ENCODE measurements at regions not wholly inside any gene's neighbourhood (a gene's known extent, or its start where the extent isn't known, plus 50 kb on each side); places are given as distances from the start of the nearest gene placed in this dataset.

- Mint-ChIP-seq H3K9me3 (no peaks in the 10 kb centered on the region), H3K27me3 (no peaks in the 10 kb centered on the region), H3K4me1 (ENCODE audit: low read depth) (peaks cover 27% of the 10 kb centered on the region), H3K27ac (peak overlapping the region; percentile 14), H3K36me3 (ENCODE audit: low read depth) (peaks cover 12% of the 10 kb centered on the region), H3K4me3 (no peak overlapping the region)
- CTCF ChIA-PET, result interaction anchor here (1.0 to 6.6 kb wide), 6 partner anchors 12 to 624 kb away, joined by 3 to 34 read pairs (median 6); no protein-coding TSS in a partner anchor
- intact Hi-C loops (cut with micrococcal nuclease), result loop anchor here (10.0 kb wide), 2 partner anchors 226 to 626 kb away; no protein-coding TSS in a partner anchor
- ATAC-seq, result peak; percentile 61
- DNase-seq, result no peak
- TF ChIP-seq, protein P1, sequence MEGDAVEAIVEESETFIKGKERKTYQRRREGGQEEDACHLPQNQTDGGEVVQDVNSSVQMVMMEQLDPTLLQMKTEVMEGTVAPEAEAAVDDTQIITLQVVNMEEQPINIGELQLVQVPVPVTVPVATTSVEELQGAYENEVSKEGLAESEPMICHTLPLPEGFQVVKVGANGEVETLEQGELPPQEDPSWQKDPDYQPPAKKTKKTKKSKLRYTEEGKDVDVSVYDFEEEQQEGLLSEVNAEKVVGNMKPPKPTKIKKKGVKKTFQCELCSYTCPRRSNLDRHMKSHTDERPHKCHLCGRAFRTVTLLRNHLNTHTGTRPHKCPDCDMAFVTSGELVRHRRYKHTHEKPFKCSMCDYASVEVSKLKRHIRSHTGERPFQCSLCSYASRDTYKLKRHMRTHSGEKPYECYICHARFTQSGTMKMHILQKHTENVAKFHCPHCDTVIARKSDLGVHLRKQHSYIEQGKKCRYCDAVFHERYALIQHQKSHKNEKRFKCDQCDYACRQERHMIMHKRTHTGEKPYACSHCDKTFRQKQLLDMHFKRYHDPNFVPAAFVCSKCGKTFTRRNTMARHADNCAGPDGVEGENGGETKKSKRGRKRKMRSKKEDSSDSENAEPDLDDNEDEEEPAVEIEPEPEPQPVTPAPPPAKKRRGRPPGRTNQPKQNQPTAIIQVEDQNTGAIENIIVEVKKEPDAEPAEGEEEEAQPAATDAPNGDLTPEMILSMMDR (IDR thresholded peaks at IDR 0.05), result no peak
- POLR2A ChIA-PET, result interaction anchor here (1.0 kb wide), 1 partner anchor 9 kb away, joined by 3 read pairs; no protein-coding TSS in a partner anchor
Measured at GRCh38 chr6:144588697-144589325, 303.7 kb downstream of the UTRN start.

DNA sequence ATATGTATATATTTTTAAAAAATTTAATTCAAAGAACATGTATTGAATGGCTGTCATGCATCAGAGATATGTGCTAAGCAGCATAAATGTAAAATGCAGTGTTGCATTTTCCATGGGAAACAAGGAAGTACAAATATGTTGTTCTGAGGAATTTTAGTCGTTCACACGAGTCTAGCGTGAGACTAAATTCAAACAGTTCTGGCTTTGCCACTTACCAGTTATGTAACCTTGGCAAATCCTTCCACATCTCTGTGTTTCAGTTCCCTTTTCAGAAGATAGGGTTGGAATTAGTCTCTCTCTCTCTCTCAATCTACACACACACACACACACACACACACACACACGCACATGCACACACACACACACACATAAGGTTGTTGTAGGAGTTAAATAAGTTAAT, 305.4 kb downstream of the UTRN start:
- ChIA-PET CTCF (interaction anchor here (1.4 to 2.0 kb wide), 2 partner anchors 10 to 65 kb away, joined by 3 to 9 read pairs; no protein-coding TSS in a partner anchor), POLR2A (interaction anchor here (0.6 kb wide), 1 partner anchor 9 kb away, joined by 3 read pairs; no protein-coding TSS in a partner anchor)
- DNase-seq, result no peak
- no peaks in the 10 kb centered on the region for H3K9me3 Mint-ChIP-seq
- peaks cover 12% of the 10 kb centered on the region for H3K36me3 Mint-ChIP-seq (ENCODE audit: low read depth)
- H3K27me3 Mint-ChIP-seq, result no peaks in the 10 kb centered on the region
- ATAC-seq, result no peak
- H3K4me1 Mint-ChIP-seq (ENCODE audit: low read depth), result peaks cover 25% of the 10 kb centered on the region
- TF ChIP-seq, protein P1 (IDR thresholded peaks at IDR 0.05), result no peak
- intact Hi-C loops (cut with micrococcal nuclease), result no loop called here
- H3K27ac Mint-ChIP-seq, result no peak overlapping the region
- H3K4me3 Mint-ChIP-seq, result no peak overlapping the region

DNA sequence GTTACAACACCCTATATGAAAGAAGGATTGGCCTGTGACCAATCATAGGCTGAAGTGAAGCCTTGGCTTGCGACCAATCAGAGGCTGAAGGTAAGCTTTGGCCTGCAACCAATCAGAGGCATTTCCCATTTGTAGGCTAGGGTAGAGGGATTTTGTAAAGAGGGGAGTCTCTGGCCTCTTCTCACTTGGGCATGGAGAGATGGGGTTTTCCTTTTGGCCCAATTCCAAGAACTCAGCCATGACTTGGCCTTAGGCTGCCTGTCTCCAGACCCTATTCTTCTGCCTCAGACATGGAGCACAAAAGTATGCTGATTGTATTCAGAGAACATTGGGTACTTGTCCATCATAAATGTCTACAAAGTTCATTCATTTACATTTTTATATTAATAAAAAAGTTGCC, 308.3 kb downstream of the UTRN start:
- ChIA-PET CTCF (no interaction called here), POLR2A (no interaction called here)
- Mint-ChIP-seq H3K9me3 (no peaks in the 10 kb centered on the region), H3K4me1 (ENCODE audit: low read depth) (peaks cover 24% of the 10 kb centered on the region), H3K27ac (no peak overlapping the region), H3K4me3 (no peak overlapping the region), H3K36me3 (ENCODE audit: low read depth) (peaks cover 8% of the 10 kb centered on the region), H3K27me3 (no peaks in the 10 kb centered on the region)
- ATAC-seq (no peak), DNase-seq (no peak)
- intact Hi-C loops (cut with micrococcal nuclease), result no loop called here
- TF ChIP-seq, protein P1 (IDR thresholded peaks at IDR 0.05), result no peak

DNA sequence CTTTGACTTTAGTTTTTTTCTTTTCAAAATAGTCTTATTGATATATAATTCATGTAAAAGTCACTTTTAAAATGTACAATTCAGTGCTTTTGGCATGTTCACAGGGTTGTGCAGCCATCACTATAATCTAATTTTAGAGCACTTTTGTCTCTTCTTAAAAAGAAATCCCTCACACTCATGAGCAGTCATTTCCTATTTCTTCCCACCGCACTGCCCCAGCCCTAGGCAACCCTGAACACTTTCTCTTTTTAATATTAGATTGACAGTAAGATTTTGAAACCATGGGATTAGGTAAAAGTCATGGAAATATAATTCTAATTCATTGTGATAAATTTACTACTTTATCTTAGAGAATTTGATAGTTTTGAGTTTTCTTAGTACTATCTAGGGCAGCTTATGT, 309.4 kb downstream of the UTRN start:
- Mint-ChIP-seq H3K27me3 (no peaks in the 10 kb centered on the region), H3K27ac (no peak overlapping the region), H3K4me1 (ENCODE audit: low read depth) (peaks cover 21% of the 10 kb centered on the region), H3K4me3 (no peak overlapping the region), H3K36me3 (ENCODE audit: low read depth) (peaks cover 8% of the 10 kb centered on the region), H3K9me3 (no peaks in the 10 kb centered on the region)
- DNase-seq, result no peak
- POLR2A ChIA-PET, result no interaction called here
- intact Hi-C loops (cut with micrococcal nuclease), result no loop called here
- ATAC-seq, result no peak
- TF ChIP-seq, protein P1 (IDR thresholded peaks at IDR 0.05), result no peak
- CTCF ChIA-PET, result no interaction called here

- no peak for ATAC-seq
- POLR2A ChIA-PET, result no interaction called here
- peaks cover 22% of the 10 kb centered on the region for H3K4me1 Mint-ChIP-seq (ENCODE audit: low read depth)
- intact Hi-C loops (cut with micrococcal nuclease), result loop anchor here (5.0 kb wide), 1 partner anchor 132 kb away; no protein-coding TSS in a partner anchor
- peaks cover 3% of the 10 kb centered on the region for H3K9me3 Mint-ChIP-seq
- no peak overlapping the region for H3K27ac Mint-ChIP-seq
- no peak overlapping the region for H3K4me3 Mint-ChIP-seq
- H3K36me3 Mint-ChIP-seq (ENCODE audit: low read depth), result peaks cover 8% of the 10 kb centered on the region
- TF ChIP-seq, protein P1 (IDR thresholded peaks at IDR 0.05), result no peak
- no peak for DNase-seq
- CTCF ChIA-PET, result interaction anchor here (0.6 to 3.8 kb wide), 4 partner anchors 10 to 1368 kb away, joined by 3 to 25 read pairs (median 4); no protein-coding TSS in a partner anchor
- H3K27me3 Mint-ChIP-seq, result no peaks in the 10 kb centered on the region
Measured at GRCh38 chr6:144595266-144595665, 310.1 kb downstream of the UTRN start.
